ENCODE measurements at regions not wholly inside any gene's neighbourhood (a gene's known extent, or its start where the extent isn't known, plus 50 kb on each side); places are given as distances from the start of the nearest gene placed in this dataset.
"Not testable (repeated sequence)": the region's sequence is repeated elsewhere in the genome, so short reads cannot be mapped to it uniquely, and the experiment has no call there.

- peak overlapping the region; percentile 29 for H3K4me3 Mint-ChIP-seq
- no peak for DNase-seq (ENCODE audit: extremely low spot score, unreplicated experiment)
- peaks cover 21% of the 10 kb centered on the region for H3K4me1 Mint-ChIP-seq (ENCODE audit: unreplicated experiment)
- no peak for TF ChIP-seq CTCF (conservative IDR thresholded peaks at IDR 0.05)
- H3K27me3 Mint-ChIP-seq: peaks cover 24% of the 10 kb centered on the region
- peaks cover 5% of the 10 kb centered on the region for H3K36me3 Mint-ChIP-seq
- peak overlapping the region; percentile 47 for H3K27ac Mint-ChIP-seq
- H3K9me3 Mint-ChIP-seq: peaks cover 22% of the 10 kb centered on the region
These were observed 92.1 kb downstream of the TMEM167A start for GRCh38 chr5:82984786-82985735.

- Mint-ChIP-seq H3K4me3 (no peak overlapping the region), H3K4me1 (ENCODE audit: unreplicated experiment) (peaks cover 21% of the 10 kb centered on the region), H3K27me3 (peaks cover 18% of the 10 kb centered on the region), H3K9me3 (peaks cover 14% of the 10 kb centered on the region), H3K27ac (no peak overlapping the region), H3K36me3 (no peaks in the 10 kb centered on the region)
- DNase-seq (ENCODE audit: extremely low spot score, unreplicated experiment): no peak
- no peak for TF ChIP-seq CTCF (conservative IDR thresholded peaks at IDR 0.05)
These were observed 94.3 kb downstream of the TMEM167A start for GRCh38 chr5:82982846-82983245.

GRCh38 chr5:82976887-82977286 lies 100.3 kb downstream of the TMEM167A start:
- H3K4me1 Mint-ChIP-seq (ENCODE audit: unreplicated experiment); H3K4me3 Mint-ChIP-seq; DNase-seq (ENCODE audit: extremely low spot score, unreplicated experiment); H3K27ac Mint-ChIP-seq: not testable (repeated sequence)
- Mint-ChIP-seq H3K36me3 (peaks cover 12% of the 10 kb centered on the region), H3K27me3 (peaks cover 15% of the 10 kb centered on the region), H3K9me3 (peaks cover 25% of the 10 kb centered on the region)

- Mint-ChIP-seq H3K27me3 (peaks cover 9% of the 10 kb centered on the region), H3K36me3 (peaks cover 12% of the 10 kb centered on the region), H3K9me3 (peaks cover 19% of the 10 kb centered on the region), H3K27ac (peak overlapping the region; percentile 59), H3K4me3 (no peak overlapping the region), H3K4me1 (ENCODE audit: unreplicated experiment) (no peaks in the 10 kb centered on the region)
- no peak for TF ChIP-seq CTCF (conservative IDR thresholded peaks at IDR 0.05)
- no peak for DNase-seq (ENCODE audit: extremely low spot score, unreplicated experiment)
These were observed 101.4 kb downstream of the TMEM167A start for GRCh38 chr5:82975812-82976211.

GRCh38 chr5:82975396-82975795 lies 101.8 kb downstream of the TMEM167A start:
- TF ChIP-seq CTCF (conservative IDR thresholded peaks at IDR 0.05): no peak
- H3K27me3 Mint-ChIP-seq: peaks cover 9% of the 10 kb centered on the region
- DNase-seq (ENCODE audit: extremely low spot score, unreplicated experiment): no peak
- peaks cover 12% of the 10 kb centered on the region for H3K36me3 Mint-ChIP-seq
- no peaks in the 10 kb centered on the region for H3K4me1 Mint-ChIP-seq (ENCODE audit: unreplicated experiment)
- peaks cover 19% of the 10 kb centered on the region for H3K9me3 Mint-ChIP-seq
- no peak overlapping the region for H3K4me3 Mint-ChIP-seq
- H3K27ac Mint-ChIP-seq: peak overlapping the region; percentile 59

GRCh38 chr5:82974346-82974745 lies 102.8 kb downstream of the TMEM167A start:
- not testable (repeated sequence) for H3K27me3 Mint-ChIP-seq; DNase-seq (ENCODE audit: extremely low spot score, unreplicated experiment); H3K27ac Mint-ChIP-seq; H3K4me1 Mint-ChIP-seq (ENCODE audit: unreplicated experiment); H3K4me3 Mint-ChIP-seq
- Mint-ChIP-seq H3K9me3 (peaks cover 21% of the 10 kb centered on the region), H3K36me3 (peaks cover 13% of the 10 kb centered on the region)

Data from type B pancreatic cell (in vitro differentiated cells).